HL-60/S4 (cell line): ENCODE measurements at regions not wholly inside any gene's neighbourhood (a gene's known extent, or its start where the extent isn't known, plus 50 kb on each side); places are given as distances from the start of the nearest gene placed in this dataset.
"Not testable (repeated sequence)": the region's sequence is repeated elsewhere in the genome, so short reads cannot be mapped to it uniquely, and the experiment has no call there.

Source experiments
- in situ Hi-C: fragments of 300-500 bp; cut with MboI; formaldehyde crosslinking; loops from 2 replicates; pipeline ENCODE4 v1.14.3; 2022; ENCODE audit warnings: low sequenced_read_pairs

DNA sequence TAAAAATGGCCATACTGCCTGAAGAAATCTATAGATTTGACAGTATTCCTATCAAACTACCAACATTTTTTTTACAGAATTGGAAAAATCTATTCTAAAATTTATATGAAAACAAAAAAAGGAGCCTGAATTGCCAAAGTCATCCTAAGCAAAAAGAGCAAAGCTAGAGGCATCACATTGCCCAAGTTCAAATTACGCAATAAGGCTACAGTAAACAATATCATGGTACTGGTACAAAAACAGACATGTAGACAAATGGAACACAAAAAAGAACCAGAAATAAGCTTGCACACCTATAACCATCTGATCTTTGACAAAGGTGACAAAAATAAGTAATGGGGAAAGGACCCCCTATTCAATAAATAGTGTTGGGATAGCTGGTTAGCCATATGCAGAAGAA, 50.2 kb upstream of the THSD7B start:
- in situ Hi-C loops = no loop called here

DNA sequence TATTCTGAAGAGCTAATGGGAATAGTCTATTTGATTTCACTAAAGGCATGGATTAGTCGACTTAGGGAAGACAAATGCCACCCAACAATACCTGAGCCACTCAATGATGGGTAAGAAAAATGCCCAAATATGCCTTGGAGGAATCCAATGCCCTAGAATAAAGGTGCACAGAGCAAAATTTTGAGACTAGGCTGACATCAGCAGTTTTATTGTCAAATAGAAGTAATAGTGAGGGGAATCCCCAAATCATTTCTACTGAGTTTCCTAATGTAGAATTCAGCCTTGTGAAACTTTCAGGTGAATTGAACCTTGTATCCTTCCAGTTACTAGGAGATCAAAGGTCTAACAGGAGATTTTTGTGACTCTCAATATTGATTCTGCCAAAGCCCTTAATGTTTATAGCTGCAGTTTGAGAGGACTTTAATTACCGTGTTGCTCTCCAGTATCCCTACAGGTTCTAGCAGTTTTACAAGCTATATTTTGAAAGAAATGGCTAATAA, 50.8 kb upstream of the THSD7B start:
- in situ Hi-C loops = no loop called here

DNA sequence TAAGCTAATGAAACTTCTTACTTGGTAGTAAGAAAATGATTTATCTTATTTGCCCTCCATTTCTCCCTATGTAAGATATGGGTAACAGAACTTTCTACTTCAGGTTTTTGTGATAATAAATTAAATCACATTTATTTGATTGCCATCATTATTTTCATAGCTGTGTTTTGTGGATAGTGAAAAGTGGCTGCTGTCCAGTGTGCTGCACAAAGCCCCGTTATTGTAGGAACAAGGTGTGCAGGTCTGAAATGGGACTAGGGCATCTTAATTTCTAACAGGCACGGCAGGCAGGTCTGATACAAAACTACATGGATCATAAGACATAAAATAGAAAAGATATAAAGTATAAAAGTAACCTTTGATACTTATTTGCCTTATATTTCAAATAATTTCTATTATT, 51.6 kb upstream of the THSD7B start:
- in situ Hi-C loops = no loop called here

DNA sequence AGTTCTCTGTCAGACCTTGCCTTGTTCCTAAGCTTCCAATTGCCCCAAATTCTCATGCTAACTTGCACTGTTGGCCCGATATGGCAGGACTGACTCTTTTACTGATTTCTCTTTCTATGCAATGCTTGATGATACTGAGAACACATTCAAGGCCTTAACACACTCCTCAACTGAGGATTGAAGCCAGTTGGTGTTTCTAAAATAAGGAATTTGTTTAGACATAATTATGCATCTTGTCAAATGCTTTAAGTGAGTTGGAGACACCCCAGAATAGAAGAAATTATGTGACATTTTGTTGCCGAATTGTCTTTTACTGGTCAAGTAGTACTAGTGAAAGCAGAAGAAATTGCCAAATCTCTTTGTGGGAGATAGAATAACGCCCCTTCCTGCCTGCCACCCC, 60.0 kb upstream of the THSD7B start:
- in situ Hi-C loops = no loop called here

DNA sequence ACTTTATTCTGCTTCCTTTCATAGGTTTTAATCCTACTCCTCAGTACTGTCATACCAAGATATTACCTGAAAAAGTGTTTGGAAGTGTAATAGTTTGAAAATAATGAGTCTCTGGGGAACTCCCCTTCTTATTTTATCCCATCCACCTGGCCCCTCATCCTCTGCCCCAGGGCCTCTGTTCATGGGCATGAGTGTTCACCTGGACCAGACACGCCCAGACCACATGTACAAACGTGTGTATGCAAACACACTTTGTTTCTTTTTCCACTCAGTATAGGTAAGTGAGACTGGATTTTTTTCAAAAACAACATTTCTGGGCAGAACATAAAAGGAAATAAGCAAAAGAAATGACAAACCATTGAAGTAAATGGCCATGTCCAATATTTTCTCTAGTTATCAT, 62.1 kb upstream of the THSD7B start:
- in situ Hi-C loops = no loop called here

DNA sequence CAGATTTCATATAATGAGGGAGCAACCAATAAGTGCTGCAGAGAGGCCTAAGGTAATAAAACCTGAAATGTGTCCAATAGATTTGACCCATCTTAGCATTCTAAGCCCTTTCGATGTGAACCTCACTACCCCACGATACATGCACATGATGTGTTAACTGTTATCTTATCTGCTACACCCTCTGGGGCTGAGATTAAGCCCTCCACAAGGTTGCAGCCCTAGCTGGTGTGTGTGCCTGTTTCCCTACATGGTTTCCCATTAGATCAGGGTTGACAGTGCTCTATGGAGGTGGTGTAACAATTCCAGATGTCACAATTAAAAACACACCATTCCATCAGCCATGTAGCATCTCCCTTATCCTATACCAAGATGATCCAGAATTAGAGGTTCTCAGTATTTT, 68.9 kb upstream of the THSD7B start:
- in situ Hi-C loops = no loop called here

DNA sequence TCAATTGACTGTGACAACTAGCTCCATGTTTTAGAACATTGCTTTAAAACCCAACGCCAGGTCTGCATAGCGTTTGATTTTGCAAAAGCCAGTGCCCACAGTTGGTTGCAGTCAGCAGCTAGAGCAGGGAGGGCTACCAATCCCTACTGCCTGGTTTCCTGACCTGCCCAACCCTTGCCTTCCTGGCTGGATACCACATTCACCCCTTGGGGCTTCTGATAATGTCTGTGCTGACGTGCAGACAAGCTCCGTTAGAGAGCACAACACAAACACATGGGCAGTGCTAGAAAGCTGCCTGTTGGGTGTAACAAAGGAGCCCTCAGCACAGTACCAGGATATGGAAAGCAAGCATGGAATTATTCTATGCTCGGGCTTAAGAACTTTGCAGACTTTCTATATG, 71.4 kb upstream of the THSD7B start:
- in situ Hi-C loops = no loop called here

DNA sequence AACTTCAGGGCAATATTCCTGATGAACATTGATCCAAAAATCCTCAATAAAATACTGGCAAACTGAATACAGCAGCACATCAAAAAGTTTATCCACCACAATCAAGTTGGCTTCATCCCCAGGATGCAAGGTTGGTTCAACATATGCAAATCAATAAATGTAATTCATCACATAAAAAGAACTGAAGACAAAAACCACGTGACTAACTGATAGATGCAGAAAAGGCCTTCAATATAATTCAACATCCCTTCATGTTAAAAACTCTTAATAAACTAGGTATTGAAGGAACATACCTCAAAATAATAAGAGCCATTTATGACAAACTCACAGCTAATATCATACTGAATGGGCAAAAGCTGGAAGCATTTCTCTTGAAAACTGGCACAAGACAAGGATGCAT, 85.3 kb upstream of the THSD7B start:
- in situ Hi-C loops = not testable (repeated sequence)

DNA sequence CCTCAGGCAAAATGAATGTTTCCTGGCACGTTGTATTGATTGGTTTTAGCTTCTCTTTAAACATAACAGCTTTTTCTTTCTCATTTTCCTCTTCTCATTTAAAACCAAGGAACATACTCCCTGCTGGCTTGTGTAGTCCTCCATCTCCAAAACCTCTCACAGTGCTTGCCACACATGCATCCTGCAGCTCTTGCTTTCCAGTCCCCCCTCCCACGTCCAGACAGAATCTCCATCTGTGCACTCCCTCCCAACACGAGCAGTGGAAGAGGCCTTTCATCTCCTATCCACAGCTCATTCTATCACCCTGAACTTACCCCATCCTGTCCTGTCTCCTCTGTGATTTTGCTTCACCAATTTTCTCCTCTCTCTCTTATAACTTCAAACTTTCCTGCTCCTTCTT, 99.6 kb upstream of the THSD7B start:
- in situ Hi-C loops = no loop called here

DNA sequence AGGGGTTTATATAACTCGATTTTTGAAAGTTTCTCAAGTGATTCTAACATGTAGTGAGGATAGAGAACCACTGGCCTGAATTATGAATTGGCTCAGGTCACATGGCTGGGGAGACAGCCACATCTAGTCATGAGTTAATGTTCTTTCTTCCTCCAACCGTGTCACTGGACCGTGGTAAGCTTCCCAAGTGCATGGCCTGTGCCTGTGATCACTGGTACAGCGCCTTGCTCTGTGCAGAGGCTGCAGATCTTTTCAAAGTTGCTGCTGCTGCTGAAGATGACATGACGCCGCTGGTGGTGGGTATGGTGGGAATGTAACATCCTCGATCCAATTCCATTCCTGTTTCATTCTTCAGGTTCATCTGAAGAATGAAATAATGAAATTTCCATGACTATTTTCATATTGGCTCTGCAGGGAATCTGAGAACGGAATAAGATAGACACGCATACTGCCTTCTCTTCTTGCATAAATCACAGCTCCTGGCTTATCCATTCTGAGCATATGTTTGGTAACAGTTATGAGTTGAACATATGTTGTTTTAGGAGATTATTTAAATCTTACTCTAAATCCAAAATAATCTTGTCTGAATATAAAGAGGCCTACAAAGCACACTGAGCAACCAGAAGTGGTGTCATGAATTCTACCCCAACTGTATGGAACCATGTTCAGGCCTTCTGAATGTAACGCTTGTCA, 100.5 kb upstream of the THSD7B start:
- in situ Hi-C loops = no loop called here

DNA sequence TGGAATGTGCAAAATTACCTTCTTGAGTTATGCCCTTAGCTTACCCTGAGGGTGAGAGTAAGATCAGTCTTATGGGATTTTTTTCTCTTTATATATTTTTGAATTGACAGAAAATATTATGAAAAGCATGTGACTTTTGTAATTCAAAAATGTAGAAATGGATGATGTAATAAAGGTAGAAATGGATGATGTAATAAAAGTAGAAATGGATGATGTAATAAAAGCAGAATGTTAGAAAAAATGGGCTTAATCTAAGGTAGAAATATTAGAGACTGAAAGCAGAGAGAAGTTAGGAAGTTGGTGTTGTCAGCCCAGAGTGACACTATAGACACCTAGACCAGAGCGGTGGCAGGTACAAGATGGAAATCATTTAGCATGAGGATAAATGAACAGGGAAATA, 107.1 kb upstream of the THSD7B start:
- in situ Hi-C loops = no loop called here

DNA sequence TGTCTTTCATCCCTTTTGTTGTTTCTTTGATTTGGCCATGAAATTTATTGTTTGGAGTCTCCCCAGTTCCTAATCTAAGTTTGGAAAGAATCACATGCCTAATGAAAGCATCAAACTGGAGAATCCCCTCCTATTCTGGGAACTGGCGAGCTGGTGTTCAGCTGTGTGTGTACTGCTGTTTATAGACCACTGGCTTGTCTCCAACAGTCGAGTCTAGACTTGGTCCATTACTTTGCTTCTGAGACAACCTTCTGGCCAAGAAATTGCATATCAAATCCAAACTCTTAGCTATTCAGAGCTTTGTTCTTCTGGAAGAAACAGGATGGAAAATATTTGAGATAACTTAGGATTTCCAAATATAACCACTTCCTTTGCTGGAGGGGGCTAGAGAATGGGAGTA, 111.5 kb upstream of the THSD7B start:
- in situ Hi-C loops = no loop called here

DNA sequence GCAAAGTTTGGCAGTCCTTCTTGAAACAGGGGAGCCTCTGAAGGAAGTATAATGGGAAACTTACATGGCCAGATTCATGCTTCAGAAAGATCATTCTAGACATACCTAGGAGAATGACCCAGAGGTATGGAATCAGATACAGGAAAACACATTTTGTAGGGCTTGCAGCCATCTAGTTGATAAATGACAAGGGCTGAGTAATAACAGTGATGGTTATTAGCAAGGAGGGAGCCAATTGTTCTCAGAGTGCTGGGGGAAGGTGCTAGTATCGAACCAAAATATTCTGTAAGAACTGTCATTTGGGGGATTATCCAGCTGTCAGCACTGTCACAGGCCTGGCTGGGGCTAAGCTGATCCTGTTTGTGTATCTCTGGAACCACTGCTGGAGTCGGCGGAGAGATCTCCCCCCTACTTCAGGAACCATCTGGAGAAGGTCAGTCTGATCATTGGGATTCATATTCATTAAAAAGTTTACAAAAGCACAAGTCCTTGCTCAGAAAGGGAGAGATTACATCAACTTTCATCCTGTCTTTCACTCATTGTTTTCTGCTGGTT, 113.8 kb upstream of the THSD7B start:
- in situ Hi-C loops = no loop called here

DNA sequence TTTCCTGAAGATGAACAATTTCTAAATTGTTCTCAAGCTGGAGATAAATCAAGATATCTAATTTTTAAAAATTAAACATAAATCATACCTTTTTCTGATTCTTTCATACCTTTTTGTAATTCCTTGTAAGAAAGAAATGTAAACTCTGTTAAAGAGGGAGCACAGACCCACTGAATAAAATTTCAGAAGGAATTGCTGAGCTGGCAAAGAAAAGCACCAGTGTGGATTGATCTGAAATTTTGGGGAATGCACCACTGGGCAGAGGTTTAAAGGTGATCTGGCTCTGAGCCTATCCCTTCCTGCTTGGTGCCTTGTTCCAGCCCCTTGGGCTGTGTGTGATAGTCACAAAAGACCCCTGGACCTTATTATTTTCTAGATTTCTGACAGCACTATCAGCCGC, 118.3 kb upstream of the THSD7B start:
- in situ Hi-C loops = no loop called here

DNA sequence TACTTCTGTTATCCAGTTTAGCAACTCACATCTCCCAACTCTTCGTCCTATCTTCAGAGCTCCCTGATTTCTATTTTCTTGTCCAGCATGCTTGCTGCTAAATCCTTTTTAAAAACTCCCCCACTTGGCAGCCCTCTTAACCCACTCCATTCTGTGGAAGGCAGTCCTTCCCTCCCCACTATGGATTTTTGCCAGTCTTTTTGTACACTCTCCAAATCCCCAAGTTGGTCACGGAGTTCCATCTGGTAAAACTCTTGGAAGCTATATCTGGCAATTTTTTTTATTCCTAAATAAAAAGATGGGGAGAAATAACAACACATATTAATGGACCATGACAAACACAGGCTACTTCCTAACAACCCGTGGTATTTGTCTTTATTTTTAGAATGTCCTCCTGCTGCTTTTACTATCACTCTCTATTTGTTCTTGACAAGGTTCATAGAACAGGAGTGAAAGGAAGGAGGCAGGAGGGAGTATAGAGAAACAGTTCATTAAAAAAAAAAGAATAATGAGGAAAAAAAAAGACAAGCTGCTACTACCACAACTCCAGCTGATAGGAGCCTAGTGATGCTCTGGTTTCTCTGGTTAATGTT, 120.0 kb upstream of the THSD7B start:
- in situ Hi-C loops = no loop called here

DNA sequence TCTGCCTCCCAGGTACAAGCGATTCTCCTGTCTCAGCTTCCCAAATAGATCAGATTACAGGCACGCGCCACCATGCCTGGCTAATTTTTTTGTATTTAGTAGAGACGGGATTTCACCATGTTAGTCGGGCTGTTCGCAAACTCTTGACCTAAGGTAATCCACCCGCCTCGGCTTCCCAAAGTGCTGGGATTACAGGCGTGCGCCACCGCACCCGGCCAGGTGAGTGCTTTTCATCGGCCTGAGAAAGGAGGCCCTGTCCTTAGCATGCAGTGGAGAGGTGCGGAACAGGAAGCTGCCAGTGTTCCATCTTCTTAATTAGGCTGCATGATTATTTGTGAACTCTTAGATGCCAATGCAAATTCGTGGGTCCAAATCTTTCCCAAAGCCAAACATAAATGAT, 125.7 kb upstream of the THSD7B start:
- in situ Hi-C loops = no loop called here

DNA sequence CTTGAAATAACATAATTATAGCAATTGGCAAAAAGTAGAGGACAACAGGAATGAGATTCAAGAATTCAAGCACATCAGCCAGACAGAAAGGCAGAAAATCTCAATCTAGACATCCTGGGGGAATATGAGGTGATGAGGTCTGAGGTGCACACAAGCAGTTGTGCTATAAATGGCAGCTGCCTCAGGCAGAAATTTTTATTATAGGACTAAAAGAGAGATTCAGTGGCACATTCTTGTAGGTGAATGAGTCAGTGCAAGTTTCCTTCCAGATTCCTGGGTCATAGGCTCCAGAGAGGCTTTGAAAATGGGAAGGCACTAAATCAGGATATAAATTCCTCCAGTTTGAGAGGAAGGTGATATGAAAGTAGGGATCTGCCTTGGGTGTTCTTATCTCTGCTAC, 127.2 kb upstream of the THSD7B start:
- in situ Hi-C loops = no loop called here

DNA sequence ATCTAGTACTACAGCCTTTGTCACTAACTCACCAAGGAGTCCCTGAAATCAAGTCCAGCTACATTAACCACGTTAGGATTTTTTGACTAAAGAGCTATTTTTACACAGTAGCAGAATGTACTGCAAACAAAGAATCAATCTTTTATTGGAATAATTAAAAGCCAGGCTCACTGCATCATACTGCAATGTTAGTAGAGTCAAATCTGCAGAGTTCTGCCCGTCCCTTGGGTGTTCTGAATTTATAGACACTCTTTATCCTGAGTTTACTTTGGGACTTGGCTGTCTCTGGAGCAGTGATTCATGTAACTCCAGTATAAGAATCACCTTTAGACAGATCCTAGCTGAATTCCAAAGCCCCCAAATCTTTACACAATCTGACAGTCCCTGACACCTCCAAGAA, 127.9 kb upstream of the THSD7B start:
- in situ Hi-C loops = no loop called here

DNA sequence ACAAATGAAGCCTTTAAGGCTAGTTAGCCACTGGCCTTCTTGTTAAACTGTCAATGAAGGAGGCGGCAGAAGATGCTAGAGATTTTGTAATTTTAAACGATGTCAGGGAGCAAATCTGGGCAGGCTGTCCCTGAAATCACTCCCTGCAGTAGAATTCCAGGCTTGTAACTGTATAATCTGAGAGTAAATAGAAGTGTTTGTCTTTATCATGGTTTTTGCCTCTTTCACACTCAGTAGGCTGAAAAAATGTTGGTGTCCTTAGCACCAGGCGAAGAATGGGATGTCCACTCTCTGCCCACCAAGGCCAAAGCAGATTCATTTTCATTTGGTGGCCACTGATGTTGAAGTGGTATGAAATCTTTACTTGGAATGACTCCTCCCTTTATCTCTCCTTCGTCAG, 136.9 kb upstream of the THSD7B start:
- in situ Hi-C loops = no loop called here

DNA sequence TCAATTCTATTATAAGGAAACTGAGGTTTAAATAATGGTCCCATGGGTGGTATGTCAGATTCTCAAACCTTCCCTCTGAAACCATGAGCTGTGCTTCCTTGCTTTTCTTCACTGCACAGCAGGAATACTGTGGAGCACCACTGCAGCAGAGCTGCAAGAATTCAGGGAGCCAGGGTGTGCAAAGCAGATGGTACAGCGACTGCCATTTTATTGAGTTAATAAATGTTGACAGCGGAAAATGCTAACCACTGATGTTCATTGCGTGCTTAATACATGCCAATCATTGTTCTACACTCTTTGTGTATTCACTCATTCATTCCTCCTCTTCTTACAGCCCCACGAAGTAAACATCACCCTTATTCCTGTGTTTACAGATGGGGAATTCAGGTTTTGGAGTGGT, 152.2 kb upstream of the THSD7B start:
- in situ Hi-C loops = no loop called here

DNA sequence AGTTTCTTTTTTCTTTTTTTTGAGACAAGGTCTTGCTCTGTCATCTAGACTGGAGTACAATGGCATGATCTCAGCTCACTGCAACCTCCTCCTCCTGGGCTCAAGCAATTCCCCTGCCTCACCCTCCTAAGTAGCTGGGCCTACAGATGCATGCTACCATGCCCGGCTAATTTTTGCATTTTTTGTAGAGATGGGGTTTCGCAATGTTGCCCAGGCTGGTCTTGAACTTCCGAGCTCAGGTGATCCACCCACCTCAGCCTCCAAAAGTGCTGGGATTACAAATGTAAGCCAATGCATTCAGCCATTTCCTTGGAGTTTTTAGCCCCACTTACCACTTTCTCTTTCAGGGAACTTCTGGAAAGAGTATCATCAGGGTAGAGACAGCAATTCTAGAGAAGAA, 153.3 kb upstream of the THSD7B start:
- in situ Hi-C loops = no loop called here

DNA sequence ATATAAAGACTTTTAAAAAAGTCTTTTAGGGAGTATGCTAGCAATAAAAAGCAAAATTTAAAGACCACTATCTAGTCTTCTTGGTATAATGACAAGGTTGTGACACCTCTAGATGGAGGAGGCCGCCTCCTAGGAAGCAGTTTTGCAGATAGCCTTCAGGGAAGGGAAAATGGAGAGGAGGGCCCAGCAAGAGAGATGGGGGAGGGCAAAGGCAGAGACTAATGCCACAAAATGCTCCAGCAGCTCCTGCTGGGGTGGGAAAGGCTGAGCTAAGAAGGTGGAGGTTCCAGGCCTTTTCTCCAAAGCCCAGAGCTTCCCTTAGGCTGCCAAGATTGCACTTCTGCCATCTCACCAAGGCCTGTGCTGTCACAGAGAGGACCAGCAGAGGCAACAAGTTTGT, 153.9 kb upstream of the THSD7B start:
- in situ Hi-C loops = no loop called here
